CD14-positive monocyte (primary cell): ENCODE measurements at regions not wholly inside any gene's neighbourhood (a gene's known extent, or its start where the extent isn't known, plus 50 kb on each side); places are given as distances from the start of the nearest gene placed in this dataset.

Experiments
- DNase-seq, 3 donors: peaks; one replicate each; pipeline ENCODE4 v3.0.0-alpha.2; 2011 to 2022
- H2AFZ ChIP-seq: 2 replicates; pipeline ENCODE4 v1.6.0; 2012; ENCODE audit warnings: mild to moderate bottlenecking, low read depth, low read length, inconsistent platforms; ENCODE audit not compliant: insufficient read depth, poor library complexity, severe bottlenecking
- H3K27ac ChIP-seq, 2 donors: 1 replicate in 1 of 2; 2 replicates in 1 of 2; pipeline ENCODE4 v1.5.1; 2012 to 2013; ENCODE audit warnings: low read length in 2 of 2, control low read depth in 1 of 2, inconsistent platforms in 1 of 2, low read depth in 1 of 2, mild to moderate bottlenecking in 1 of 2
- H3K27me3 ChIP-seq, 2 donors: one replicate each; pipeline versions ENCODE4 v1.6.0 to v1.6.1; 2011 to 2013; ENCODE audit warnings: low read length in 2 of 2; ENCODE audit not compliant: control insufficient read depth in 2 of 2, insufficient read depth in 2 of 2
- H3K36me3 ChIP-seq, 2 donors: replicated peaks in 1 of 2; 1 replicate in 1 of 2; 2 replicates in 1 of 2; pipeline versions ENCODE4 v1.5.1 to v1.6.1; 2012 to 2013; ENCODE audit warnings: low read length in 2 of 2, control low read depth in 1 of 2, inconsistent platforms in 1 of 2, mild to moderate bottlenecking in 1 of 2; ENCODE audit not compliant: insufficient read depth in 2 of 2, control insufficient read depth in 1 of 2
- H3K4me1 ChIP-seq, 2 donors: 1 replicate in 1 of 2; 2 replicates in 1 of 2; pipeline versions ENCODE4 v1.5.1 to v1.6.1; 2012 to 2013; ENCODE audit warnings: low read length in 2 of 2, control low read depth in 1 of 2, inconsistent platforms in 1 of 2, mild to moderate bottlenecking in 1 of 2, moderate library complexity in 1 of 2; ENCODE audit not compliant: insufficient read depth in 2 of 2, control insufficient read depth in 1 of 2
- H3K4me2 ChIP-seq: replicated peaks from 2 replicates; pipeline ENCODE3; 2012; ENCODE audit warnings: low read length, moderate library complexity, mild to moderate bottlenecking; ENCODE audit not compliant: poor library complexity, severe bottlenecking; ENCODE audit errors: extremely low read depth
- H3K4me3 ChIP-seq, 3 experiments: fragments of 200-600 bp in 1 of 3; sonication (generic) in 1 of 3; replicated peaks in 1 of 3; 1 replicate in 2 of 3; 2 replicates in 1 of 3; pipeline ENCODE4 v1.5.1; 2011 to 2013; ENCODE audit warnings: low read length in 3 of 3, mild to moderate bottlenecking in 3 of 3, control low read depth in 2 of 3, low read depth in 2 of 3, inconsistent platforms in 1 of 3, moderate library complexity in 1 of 3
- H3K79me2 ChIP-seq: 2 replicates; pipeline ENCODE4 v1.6.0; 2012; ENCODE audit warnings: mild to moderate bottlenecking, control low read depth, inconsistent platforms, low read length, moderate library complexity; ENCODE audit not compliant: insufficient read depth
- H3K9ac ChIP-seq: 2 replicates; pipeline ENCODE4 v1.6.0; 2017; ENCODE audit warnings: low read length, mild to moderate bottlenecking; ENCODE audit not compliant: insufficient read depth, poor library complexity, severe bottlenecking
- H3K9me3 ChIP-seq, 2 donors: replicated peaks in 1 of 2; 1 replicate in 1 of 2; 2 replicates in 1 of 2; pipeline versions ENCODE4 v1.5.1 to v1.6.1; 2012 to 2013; ENCODE audit warnings: low read length in 2 of 2, control low read depth in 1 of 2; ENCODE audit not compliant: control insufficient read depth in 1 of 2, insufficient read depth in 1 of 2
- H4K20me1 ChIP-seq: 2 replicates; pipeline ENCODE4 v1.6.0; 2012; ENCODE audit warnings: mild to moderate bottlenecking, low read length, control low read depth, moderate library complexity; ENCODE audit not compliant: insufficient read depth
- H3K27ac Mint-ChIP-seq, 7 donors: one replicate each; pipeline ENCODE4 v1.8.0; 2020; ENCODE audit warnings: mild to moderate bottlenecking in 7 of 7, mixed read lengths in 7 of 7, moderate library complexity in 6 of 7, inconsistent platforms in 2 of 7
- H3K27me3 Mint-ChIP-seq, 3 donors: one replicate each; pipeline ENCODE4 v1.8.0; 2021 to 2022; ENCODE audit warnings: low read depth in 3 of 3, mild to moderate bottlenecking in 3 of 3, mixed read lengths in 3 of 3, moderate library complexity in 3 of 3, inconsistent platforms in 1 of 3
- H3K36me3 Mint-ChIP-seq, 2 donors: one replicate each; pipeline ENCODE4 v1.8.0; 2020; ENCODE audit warnings: mixed read lengths in 2 of 2, inconsistent platforms in 1 of 2, mild to moderate bottlenecking in 1 of 2
- H3K4me1 Mint-ChIP-seq: one replicate; pipeline ENCODE4 v1.8.0; 2020; ENCODE audit warnings: mild to moderate bottlenecking, mixed read lengths
- H3K4me3 Mint-ChIP-seq, 2 donors: one replicate each; pipeline ENCODE4 v1.8.0; 2020; ENCODE audit warnings: mild to moderate bottlenecking in 2 of 2, mixed read lengths in 2 of 2, moderate library complexity in 1 of 2
- H3K9me3 Mint-ChIP-seq, 7 donors: one replicate each; pipeline ENCODE4 v1.8.0; 2020 to 2022; ENCODE audit warnings: mixed read lengths in 7 of 7, mild to moderate bottlenecking in 6 of 7, moderate library complexity in 6 of 7, inconsistent platforms in 2 of 7
- CTCF ChIP-seq: fragments of 200-600 bp; IDR thresholded peaks from one replicate; pipeline ENCODE4 v1.8.0; 2022; ENCODE audit warnings: antibody characterized with exemption, mild to moderate bottlenecking
- intact Hi-C, 2 donors: fragments of 100-400 bp; cut with micrococcal nuclease; formaldehyde crosslinking; loops; one replicate each; pipeline versions ENCODE4 v1.15.0 to v1.15.1; 2023

DNA sequence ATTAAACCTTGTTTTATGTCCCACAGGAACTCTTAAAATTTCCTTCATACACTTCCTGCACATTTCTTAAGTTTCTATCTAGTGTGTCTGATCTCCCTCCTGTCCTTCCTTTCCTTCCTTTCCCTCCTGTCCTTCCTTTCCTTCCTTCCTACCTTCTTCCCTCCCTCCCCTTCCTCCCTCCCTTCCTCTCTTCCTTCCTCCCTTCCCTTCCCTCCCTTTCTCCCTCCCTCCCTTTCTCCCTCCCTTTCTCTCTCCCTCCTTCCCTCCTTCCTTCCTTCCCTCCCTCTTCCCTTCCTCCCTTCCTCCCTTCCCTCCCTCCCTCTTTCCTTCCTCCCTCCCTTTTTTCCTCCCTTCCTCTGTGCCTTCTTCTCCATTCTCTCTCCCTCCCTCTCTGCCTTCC, 414.9 kb downstream of the ENC1 start:
- peaks cover 1 to 17% (median 5%) of the 10 kb centered on the region in 7 donors for H3K9me3 Mint-ChIP-seq
- Histone ChIP-seq H3K79me2 (no peaks in the 10 kb centered on the region), H3K4me2 (no peak overlapping the region), H3K9me3 (no peaks in the 10 kb centered on the region), H3K27ac (no peak overlapping the region), H3K4me1 (peaks cover 4 to 5% of the 10 kb centered on the region in 2 donors), H3K27me3 (no peaks in the 10 kb centered on the region), H3K36me3 (no peaks in the 10 kb centered on the region), H3K4me3 (no peak overlapping the region), H4K20me1 (no peaks in the 10 kb centered on the region), H3K9ac (no peak overlapping the region), H2AFZ (no peak overlapping the region)
- H3K4me1 Mint-ChIP-seq = peaks cover 11% of the 10 kb centered on the region
- H3K4me3 Mint-ChIP-seq = no peak overlapping the region
- no peak for DNase-seq
- H3K36me3 Mint-ChIP-seq = no peaks in the 10 kb centered on the region
- no peak for TF ChIP-seq CTCF
- no peak overlapping the region for H3K27ac Mint-ChIP-seq
- intact Hi-C loops = no loop called here
- H3K27me3 Mint-ChIP-seq = peaks cover 3 to 7% (median 6%) of the 10 kb centered on the region in 3 donors

DNA sequence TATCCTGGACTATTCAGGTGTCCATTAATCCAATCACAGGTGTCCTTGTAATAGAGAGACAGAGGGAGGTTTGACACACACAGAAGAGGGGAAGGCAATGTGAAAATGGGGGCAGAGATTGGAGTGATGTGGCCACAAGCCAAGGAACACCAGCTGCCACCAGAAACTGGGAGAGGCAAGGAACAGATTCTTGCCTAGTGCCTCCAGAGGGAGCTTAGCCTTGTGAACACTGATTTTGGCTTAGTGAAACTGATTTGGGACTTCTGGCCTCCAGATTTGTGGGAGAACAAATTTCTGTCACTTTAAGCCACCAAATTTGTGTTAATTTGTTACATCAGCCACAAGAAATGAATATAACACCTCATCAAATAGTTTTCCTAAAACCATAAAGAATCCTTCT, 416.2 kb downstream of the ENC1 start:
- H3K9ac ChIP-seq = no peak overlapping the region
- Mint-ChIP-seq H3K27me3 (peaks cover 3 to 7% (median 6%) of the 10 kb centered on the region in 3 donors), H3K4me3 (no peak overlapping the region), H3K9me3 (peaks cover 4 to 16% (median 5%) of the 10 kb centered on the region in 7 donors), H3K4me1 (peaks cover 11% of the 10 kb centered on the region), H3K36me3 (no peaks in the 10 kb centered on the region), H3K27ac (no peak overlapping the region)
- intact Hi-C loops = no loop called here
- no peak overlapping the region for H3K4me3 ChIP-seq
- H4K20me1 ChIP-seq = no peaks in the 10 kb centered on the region
- H3K27ac ChIP-seq = no peak overlapping the region
- no peak overlapping the region for H3K4me2 ChIP-seq
- no peak overlapping the region for H2AFZ ChIP-seq
- no peaks in the 10 kb centered on the region for H3K79me2 ChIP-seq
- H3K27me3 ChIP-seq = no peaks in the 10 kb centered on the region
- no peak for DNase-seq
- TF ChIP-seq CTCF = no peak
- H3K36me3 ChIP-seq = no peaks in the 10 kb centered on the region
- no peaks in the 10 kb centered on the region for H3K9me3 ChIP-seq
- H3K4me1 ChIP-seq = peaks cover 4 to 5% of the 10 kb centered on the region in 2 donors
